ENCODE measurements at regions not wholly inside any gene's neighbourhood (a gene's known extent, or its start where the extent isn't known, plus 50 kb on each side); places are given as distances from the start of the nearest gene placed in this dataset.

- peaks cover 3% of the 10 kb centered on the region for H3K9me3 ChIP-seq (ENCODE audit: control insufficient read depth, low read depth, low read length)
- H3K27me3 ChIP-seq (ENCODE audit: control insufficient read depth, insufficient read depth, low read length): no peaks in the 10 kb centered on the region
- no peak overlapping the region for H3K27ac ChIP-seq (ENCODE audit: low read length)
- H3K4me3 ChIP-seq (ENCODE audit: low read length): no peak overlapping the region
- no peaks in the 10 kb centered on the region for H3K4me1 ChIP-seq (ENCODE audit: control insufficient read depth, insufficient read depth, low read length)
- WGBS (ENCODE audit: insufficient coverage, low lambda C conversion rate): 86% methylated on average over 2 of the region's 3 CpGs
- no peaks in the 10 kb centered on the region for H3K36me3 ChIP-seq (ENCODE audit: control insufficient read depth, insufficient read depth, low read length)
- no peak for DNase-seq
Measured at GRCh38 chr2:171225302-171225980, 64.7 kb upstream of the TLK1 start.

GRCh38 chr2:171217330-171217729 lies 56.6 kb upstream of the TLK1 start:
- Histone ChIP-seq H3K4me1 (ENCODE audit: control insufficient read depth, insufficient read depth, low read length) (no peaks in the 10 kb centered on the region), H3K9me3 (ENCODE audit: control insufficient read depth, low read depth, low read length) (no peaks in the 10 kb centered on the region), H3K36me3 (ENCODE audit: control insufficient read depth, insufficient read depth, low read length) (no peaks in the 10 kb centered on the region), H3K27ac (ENCODE audit: low read length) (no peak overlapping the region), H3K4me3 (ENCODE audit: low read length) (no peak overlapping the region), H3K27me3 (ENCODE audit: control insufficient read depth, insufficient read depth, low read length) (no peaks in the 10 kb centered on the region)
- no CpG with 5 or more reads among the region's 2 CpGs for WGBS (ENCODE audit: insufficient coverage, low lambda C conversion rate)
- DNase-seq: no peak

- H3K9me3 ChIP-seq (ENCODE audit: control insufficient read depth, low read depth, low read length): no peaks in the 10 kb centered on the region
- H3K4me1 ChIP-seq (ENCODE audit: control insufficient read depth, insufficient read depth, low read length): no peaks in the 10 kb centered on the region
- no peaks in the 10 kb centered on the region for H3K36me3 ChIP-seq (ENCODE audit: control insufficient read depth, insufficient read depth, low read length)
- H3K27ac ChIP-seq (ENCODE audit: low read length): no peak overlapping the region
- DNase-seq: no peak
- 68% methylated on average over 3 of the region's 5 CpGs for WGBS (ENCODE audit: insufficient coverage, low lambda C conversion rate)
- no peak overlapping the region for H3K4me3 ChIP-seq (ENCODE audit: low read length)
- H3K27me3 ChIP-seq (ENCODE audit: control insufficient read depth, insufficient read depth, low read length): no peaks in the 10 kb centered on the region
Measured at GRCh38 chr2:171216631-171217030, 55.9 kb upstream of the TLK1 start.

GRCh38 chr2:171214093-171214492 lies 53.4 kb upstream of the TLK1 start:
- H3K4me3 ChIP-seq (ENCODE audit: low read length): no peak overlapping the region
- DNase-seq: no peak
- WGBS (ENCODE audit: insufficient coverage, low lambda C conversion rate): no CpG with 5 or more reads among the region's 5 CpGs
- H3K4me1 ChIP-seq (ENCODE audit: control insufficient read depth, insufficient read depth, low read length): no peaks in the 10 kb centered on the region
- no peak overlapping the region for H3K27ac ChIP-seq (ENCODE audit: low read length)
- no peaks in the 10 kb centered on the region for H3K27me3 ChIP-seq (ENCODE audit: control insufficient read depth, insufficient read depth, low read length)
- no peaks in the 10 kb centered on the region for H3K9me3 ChIP-seq (ENCODE audit: control insufficient read depth, low read depth, low read length)
- H3K36me3 ChIP-seq (ENCODE audit: control insufficient read depth, insufficient read depth, low read length): no peaks in the 10 kb centered on the region

GRCh38 chr2:171210864-171211431 lies 50.3 kb upstream of the TLK1 start:
- H3K36me3 ChIP-seq (ENCODE audit: control insufficient read depth, insufficient read depth, low read length): no peaks in the 10 kb centered on the region
- 65% methylated on average over 5 of the region's 8 CpGs for WGBS (ENCODE audit: insufficient coverage, low lambda C conversion rate)
- DNase-seq: no peak
- H3K4me1 ChIP-seq (ENCODE audit: control insufficient read depth, insufficient read depth, low read length): no peaks in the 10 kb centered on the region
- H3K4me3 ChIP-seq (ENCODE audit: low read length): no peak overlapping the region
- no peaks in the 10 kb centered on the region for H3K27me3 ChIP-seq (ENCODE audit: control insufficient read depth, insufficient read depth, low read length)
- no peaks in the 10 kb centered on the region for H3K9me3 ChIP-seq (ENCODE audit: control insufficient read depth, low read depth, low read length)
- H3K27ac ChIP-seq (ENCODE audit: low read length): no peak overlapping the region
